ENCODE measurements at regions not wholly inside any gene's neighbourhood (a gene's known extent, or its start where the extent isn't known, plus 50 kb on each side); places are given as distances from the start of the nearest gene placed in this dataset.
"Not testable (repeated sequence)": the region's sequence is repeated elsewhere in the genome, so short reads cannot be mapped to it uniquely, and the experiment has no call there.

DNA sequence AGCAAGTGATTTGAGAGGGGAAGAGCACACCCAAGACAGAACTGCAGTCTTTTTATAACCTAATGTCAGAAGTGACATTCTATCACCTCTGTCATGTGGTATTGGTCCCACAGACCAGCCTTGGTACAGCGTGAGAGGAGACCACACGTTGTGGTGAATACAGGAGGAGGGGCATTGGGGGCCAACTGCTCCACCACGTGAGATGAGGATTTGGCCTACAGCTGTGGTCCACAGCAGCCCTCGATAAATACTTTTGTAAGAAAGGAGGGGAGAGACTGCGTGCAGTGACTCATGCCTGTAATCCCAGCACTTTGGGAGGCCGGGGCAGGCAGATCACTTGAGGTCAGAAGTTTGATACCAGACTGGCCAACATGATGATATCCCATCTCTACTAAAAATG, 243.1 kb downstream of the FGFR2 start:
- DNase-seq (ENCODE audit: low read depth in 4 of 4, low spot score in 2 of 4): no peak

DNA sequence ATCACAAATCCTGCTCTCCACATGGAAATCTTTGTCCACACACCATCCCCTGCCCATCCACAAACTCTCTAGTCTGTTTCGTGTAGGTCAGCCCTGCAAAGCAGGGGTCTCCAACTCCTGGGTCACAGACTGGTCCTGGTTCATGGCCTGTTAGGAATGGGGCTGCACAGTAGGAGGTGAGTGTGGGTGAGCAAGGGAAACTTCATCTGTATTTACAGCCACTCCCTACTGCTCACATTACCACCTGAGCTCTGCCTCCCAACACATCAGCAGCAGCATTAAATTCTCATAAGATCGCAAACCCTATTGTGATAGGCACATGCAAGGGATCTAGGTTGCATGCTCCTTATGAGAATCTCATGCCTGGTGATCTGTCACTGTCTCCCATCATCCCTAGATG, 242.1 kb downstream of the FGFR2 start:
- DNase-seq (ENCODE audit: low read depth in 4 of 4, low spot score in 2 of 4): no peak

DNA sequence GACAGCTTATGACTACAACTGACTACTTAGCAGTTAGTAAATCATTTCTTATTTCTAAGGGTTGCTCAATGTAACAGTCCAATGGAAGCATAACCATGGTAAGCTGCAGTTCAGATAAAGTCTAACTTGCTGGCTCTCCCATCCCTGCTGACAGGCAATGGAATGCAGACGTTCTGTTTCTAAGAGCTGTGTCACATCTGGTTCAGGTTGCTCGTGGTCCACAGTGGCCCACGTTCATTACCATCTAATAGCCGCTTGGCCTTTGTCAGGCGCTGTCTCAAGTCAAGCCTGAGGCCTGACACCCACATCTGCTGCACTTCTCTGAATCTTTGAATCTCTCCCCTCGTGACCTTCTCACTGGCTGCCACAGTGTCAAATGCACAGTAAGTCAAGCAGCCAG, 240.8 kb downstream of the FGFR2 start:
- no peak for DNase-seq (ENCODE audit: low read depth in 4 of 4, low spot score in 2 of 4)

DNA sequence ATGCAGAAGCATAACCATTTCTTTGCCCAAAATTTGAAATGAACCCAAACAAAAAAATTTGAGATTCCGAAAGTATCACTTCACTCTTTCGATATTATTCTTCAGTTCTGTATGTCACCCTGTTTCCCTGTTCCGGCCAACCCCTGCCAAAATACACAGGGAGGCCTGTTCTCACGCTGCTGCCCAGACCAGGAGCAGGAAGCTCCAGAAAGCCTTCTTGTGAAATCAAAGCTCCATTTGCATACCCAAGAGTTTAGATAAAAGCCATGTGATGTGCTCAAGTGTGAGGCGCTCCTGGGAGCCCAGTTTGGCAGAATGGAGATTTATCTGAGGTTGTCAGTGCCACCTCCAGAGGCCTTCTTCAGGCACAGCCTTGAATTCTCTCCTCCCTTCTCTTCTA, 236.2 kb downstream of the FGFR2 start:
- no peak for DNase-seq (ENCODE audit: low read depth in 4 of 4, low spot score in 2 of 4)

DNA sequence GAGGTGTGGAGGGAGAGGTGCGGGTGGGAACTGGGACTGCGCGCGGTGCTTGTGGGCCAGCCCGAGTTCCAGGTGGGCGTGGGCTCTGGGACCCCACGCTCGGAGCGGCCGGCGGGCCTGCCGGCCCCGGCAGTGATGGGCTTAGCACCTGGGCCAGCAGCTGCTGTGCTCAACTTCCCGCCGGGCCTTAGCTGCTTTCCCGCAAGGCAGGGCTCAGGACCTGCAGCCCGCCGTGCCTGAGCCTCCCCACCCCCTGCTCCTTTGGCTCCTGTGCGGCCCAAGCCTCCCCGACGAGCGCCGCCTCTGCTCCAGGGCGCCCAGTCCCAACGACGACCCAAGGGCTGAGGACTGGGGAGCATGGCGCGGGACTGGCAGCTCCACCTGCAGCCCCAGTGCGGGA, 232.7 kb downstream of the FGFR2 start:
- no peak for DNase-seq (ENCODE audit: low read depth in 4 of 4, low spot score in 2 of 4)

DNA sequence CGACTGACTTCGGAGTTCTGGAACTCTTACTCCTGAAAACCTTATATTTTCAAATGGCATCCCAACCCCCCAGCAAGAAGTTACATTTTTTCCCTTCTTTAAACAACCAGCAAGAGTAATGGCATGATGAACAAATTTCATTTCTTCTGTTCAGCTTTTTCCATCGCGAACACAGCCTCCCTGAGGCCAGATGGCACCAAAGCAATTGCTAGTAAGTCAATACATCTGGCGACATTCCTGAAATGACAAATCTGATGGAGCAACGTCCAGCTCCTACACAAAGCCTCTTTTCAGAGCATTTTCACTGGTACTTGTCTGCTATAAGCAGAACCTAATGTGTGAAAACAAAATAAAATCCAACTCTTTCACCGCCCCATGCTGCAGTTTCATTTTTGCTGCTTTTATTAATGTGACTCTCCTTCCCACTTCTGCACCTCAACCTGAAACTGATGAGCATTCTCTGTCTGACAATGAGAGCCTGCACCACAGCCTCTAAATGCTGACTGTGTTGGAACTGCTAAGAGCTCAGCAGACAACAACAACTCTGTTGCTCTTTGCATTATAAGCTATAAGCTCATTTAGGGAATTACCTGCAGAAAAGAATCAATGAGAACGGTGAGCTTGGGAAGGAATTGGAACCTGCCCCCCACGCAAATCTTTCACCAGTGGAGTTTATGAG, 229.8 kb downstream of the FGFR2 start:
- no peak for DNase-seq (ENCODE audit: low read depth in 4 of 4, low spot score in 2 of 4)

DNA sequence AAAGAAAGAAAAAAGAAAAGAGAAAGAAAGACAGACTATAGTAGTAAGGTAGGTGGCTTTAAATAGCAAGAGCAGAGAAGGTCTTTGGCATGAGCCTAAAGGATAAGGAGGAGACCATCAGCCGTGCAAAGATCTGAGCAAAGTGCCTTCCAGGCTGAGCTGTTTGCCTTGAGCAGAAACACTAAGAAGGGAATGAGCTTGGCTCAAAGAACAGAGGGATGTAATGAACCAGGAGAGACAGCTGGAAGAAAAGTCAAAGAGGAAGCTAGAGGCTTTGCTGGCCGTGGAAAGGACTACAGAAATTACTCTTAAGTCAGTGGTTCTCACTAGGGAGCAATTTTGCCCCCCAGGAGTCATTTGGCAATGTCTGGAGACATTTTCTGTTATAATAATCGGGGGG, 228.6 kb downstream of the FGFR2 start:
- no peak for DNase-seq (ENCODE audit: low read depth in 4 of 4, low spot score in 2 of 4)

DNA sequence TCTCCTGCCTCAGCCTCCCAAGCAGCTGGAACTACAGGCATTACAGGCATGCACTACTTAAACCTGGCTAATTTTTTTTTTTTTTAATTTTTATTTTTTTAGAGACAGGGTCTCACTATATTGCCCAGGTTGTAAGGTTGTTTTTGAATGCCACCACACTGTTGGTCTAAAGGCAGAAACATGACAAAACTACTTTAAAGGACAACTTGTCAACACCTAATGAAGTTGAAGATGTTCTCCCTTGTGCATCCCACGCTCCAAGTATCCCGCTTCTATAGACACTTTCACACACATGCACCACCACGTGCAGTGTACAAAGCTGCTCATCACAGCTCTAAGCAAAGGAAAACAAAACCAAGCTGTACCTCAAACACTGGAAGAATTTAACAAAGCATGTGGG, 226.4 kb downstream of the FGFR2 start:
- no peak for DNase-seq (ENCODE audit: low read depth in 4 of 4, low spot score in 2 of 4)

DNA sequence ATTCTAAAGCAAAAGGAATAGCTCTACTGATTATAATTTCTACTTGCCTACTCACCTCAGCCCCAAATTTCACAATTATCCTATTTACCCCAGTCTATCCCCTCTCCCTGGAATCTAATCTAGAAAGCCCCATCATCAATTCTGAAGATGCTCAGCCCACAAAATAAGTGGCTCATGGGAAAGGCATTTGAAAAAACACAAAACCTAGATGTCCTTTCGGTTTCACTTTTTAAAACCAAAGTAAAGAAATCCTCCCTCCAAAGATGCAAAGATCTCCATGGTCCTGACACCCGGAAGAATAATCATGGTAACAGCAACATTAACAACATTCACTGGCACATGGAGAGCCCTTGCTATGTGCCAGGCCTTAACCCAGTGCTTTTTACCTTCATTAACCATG, 224.8 kb downstream of the FGFR2 start:
- no peak for DNase-seq (ENCODE audit: low read depth in 4 of 4, low spot score in 2 of 4)

DNA sequence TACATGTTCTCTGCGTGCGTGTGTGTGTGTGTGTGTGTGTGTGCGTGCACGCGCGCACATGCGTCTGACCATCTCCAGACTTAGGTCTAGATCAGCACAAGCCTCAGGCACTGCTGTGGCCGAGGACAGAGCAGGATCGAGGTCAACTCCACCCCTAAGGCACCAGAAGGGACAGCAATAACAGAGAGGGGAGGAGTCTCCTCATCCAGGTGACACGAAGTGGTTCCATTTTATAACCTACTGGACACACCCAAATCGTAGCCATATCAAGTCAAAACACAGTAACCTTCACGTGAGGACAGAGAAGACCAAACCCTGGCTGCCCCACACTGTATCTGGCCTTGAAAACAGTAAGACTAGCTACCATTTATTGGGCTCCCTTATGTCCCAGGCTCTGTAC, 224.1 kb downstream of the FGFR2 start:
- no peak for DNase-seq (ENCODE audit: low read depth in 4 of 4, low spot score in 2 of 4)

DNA sequence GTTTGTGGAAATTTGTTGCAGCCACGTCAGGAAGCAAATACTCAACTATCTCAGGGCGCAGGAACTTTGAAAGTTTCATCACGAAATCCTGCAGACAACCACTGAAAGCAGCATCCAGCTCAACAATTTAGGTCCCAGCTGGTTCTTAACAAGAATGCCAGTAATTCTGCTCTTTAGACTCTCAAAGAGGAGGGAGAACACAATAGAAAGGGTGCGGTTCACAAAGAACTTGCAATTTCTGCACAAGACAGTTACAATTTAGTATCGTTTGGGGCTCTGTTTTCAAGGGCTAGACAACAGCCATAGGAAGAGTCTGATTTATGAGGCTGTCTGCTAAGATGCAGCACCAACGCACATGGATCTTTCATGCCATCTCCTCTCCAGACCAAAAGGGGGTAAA, 223.1 kb downstream of the FGFR2 start:
- no peak for DNase-seq (ENCODE audit: low read depth in 4 of 4, low spot score in 2 of 4)

DNA sequence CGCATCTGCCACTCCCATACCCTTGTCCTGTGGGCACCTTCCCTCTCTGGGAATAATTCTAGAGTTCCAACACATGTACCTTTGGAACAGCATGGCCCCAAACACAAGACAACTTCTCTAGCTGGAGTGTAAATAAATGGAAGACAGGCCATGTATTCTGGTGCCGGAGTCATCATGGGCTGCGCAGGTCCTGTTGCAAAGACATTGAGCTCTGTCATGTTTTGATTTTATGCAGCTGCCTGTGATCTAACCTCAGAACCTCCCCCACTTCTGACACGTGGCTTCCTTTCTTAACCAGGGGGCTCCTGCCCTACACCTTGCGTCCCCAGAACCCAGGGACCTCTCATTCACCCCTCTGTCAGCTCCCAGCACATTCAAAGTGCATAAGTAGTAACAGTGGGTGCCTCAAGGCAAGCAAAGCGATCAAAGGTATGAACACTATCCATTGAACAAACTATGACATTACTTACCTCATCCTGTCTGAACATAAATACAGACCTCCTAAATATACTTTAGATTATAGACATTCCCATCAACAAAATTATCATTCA, 219.9 kb downstream of the FGFR2 start:
- DNase-seq (ENCODE audit: low read depth in 4 of 4, low spot score in 2 of 4): no peak

DNA sequence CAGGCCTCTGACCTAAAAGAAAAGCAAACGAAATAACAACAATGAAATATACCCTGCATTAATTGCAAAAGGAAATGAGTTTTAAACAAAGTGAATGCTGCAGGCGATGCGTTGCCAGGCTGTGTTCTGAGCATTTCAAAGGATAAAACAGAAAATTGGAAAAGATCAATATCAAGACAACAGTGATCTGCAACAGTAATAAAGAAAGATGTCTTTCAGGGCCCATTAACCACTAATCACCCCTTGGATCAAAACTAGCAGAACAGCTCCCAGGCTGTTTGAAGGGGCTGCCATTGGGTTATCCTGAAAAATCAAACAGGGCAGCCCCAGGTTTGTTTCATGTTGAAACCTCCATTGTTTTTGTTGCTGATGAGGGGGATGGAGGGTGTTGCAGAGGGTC, 219.2 kb downstream of the FGFR2 start:
- no peak for DNase-seq (ENCODE audit: low read depth in 4 of 4, low spot score in 2 of 4)

DNA sequence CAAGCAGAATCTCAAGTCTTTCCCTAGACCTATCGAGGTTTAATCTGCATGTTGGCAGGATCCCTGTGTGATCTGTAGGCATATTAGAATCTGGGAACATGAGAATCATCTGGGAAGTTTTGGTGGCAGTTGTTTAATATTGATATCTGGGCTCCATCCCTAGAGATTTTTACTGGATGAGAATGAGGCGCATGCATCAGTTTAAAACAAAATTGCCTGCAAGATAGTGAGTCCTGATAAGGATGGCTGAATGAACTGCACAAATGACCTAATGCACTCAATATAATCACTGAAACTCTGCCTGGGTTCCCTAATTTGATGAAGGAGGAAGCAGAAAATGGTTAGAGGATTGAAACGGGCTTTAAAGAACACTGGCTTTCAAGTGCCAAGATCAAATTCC, 218.0 kb downstream of the FGFR2 start:
- no peak for DNase-seq (ENCODE audit: low read depth in 4 of 4, low spot score in 2 of 4)

DNA sequence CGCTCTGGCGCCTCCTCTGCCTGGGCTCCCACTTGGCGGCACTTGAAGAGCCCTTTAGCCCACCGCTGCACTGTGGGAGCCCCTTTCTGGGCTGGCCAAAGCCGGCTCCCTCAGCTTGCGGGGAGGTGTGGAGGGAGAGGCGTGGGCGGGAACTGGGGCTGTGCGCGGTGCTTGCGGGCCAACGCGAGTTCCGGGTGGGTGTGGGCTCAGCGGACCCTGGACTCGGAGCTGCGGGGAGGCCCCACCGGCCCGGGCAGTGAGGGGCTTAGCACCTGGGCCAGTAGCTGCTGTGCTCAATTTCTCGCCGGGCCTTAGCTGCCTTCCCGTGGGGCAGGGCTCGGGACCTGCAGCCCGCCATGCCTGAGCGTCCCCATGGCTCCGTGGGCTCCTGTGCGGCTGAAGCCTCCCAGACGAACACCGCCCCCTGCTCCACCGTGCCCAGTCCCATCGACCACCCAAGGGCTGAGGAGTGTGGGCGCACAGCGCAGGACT, 216.2 kb downstream of the FGFR2 start:
- DNase-seq (ENCODE audit: low read depth in 4 of 4, low spot score in 2 of 4): not testable (repeated sequence)

DNA sequence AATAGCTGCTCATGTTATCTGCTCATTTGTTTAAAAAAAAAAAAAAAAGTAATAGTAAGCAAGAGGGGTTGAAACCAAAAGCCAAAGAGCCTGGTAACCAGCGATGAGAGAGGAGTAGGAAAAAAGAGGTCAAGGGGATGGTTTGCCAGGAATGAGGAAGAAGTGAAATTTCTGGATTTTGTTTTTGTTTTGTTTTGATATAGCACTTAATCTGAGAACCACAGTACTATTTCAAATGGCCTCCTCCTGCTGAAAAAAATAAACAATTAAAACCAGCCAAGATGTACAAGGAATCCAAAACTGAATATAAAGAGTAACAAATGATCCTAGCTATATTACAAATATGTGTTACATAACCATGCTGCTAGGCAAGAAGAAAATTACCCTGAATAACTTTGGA, 213.1 kb downstream of the FGFR2 start:
- no peak for DNase-seq (ENCODE audit: low read depth in 4 of 4, low spot score in 2 of 4)

DNA sequence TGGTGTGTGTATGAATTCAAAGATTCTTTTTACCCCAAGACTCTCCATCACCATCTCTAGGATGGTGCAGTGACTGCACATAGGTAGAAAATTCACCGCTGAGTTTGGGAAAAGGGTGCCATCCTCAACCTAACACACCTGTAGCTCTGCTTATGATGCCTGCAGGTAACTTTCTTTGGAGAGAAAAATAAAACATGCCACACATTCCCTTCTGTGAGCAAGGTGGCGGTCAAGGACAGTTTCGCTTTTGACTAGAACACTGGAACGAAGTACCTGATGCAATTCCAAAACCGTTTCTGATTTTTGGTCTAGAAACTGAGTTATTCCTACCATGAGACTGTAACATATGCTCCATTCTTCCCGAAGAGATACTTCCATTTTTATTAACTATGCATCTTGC, 205.6 kb downstream of the FGFR2 start:
- no peak for DNase-seq (ENCODE audit: low read depth in 4 of 4, low spot score in 2 of 4)

DNA sequence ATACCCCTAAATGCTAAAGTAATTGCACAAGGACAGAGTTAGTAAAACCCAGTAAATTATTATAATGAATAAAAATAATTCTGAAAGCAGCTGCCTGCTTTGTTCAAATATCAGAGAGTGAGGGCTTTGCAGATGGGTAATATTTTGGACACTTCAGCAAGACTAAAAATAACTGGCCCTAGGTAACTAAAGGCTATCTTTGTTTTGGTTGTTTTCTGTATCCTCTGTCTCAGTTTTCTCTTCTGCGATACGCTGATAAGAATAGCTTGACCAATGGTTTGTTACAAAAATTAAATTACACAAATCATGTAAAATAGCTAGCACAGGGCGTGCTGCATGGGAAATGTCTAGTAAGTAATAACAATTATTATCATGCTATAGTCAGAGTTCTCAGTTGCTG, 204.7 kb downstream of the FGFR2 start:
- DNase-seq (ENCODE audit: low read depth in 4 of 4, low spot score in 2 of 4): no peak

DNA sequence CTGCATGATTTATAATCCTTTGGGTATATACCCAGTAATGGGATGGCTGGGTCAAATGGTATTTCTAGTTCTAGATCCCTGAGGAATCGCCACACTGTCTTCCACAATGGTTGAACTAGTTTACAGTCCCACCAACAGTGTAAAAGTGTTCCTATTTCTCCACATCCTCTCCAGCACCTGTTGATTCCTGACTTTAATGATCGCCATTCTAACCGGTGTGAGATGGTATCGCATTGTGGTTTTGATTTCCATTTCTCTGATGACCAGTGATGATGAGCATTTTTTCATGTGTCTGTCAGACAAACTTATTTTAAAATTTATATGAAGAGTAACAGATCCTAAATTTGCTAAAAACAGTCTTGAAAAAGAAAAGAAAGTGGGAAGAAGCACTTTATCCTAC, 197.7 kb downstream of the FGFR2 start:
- DNase-seq (ENCODE audit: low read depth in 4 of 4, low spot score in 2 of 4): not testable (repeated sequence)

DNA sequence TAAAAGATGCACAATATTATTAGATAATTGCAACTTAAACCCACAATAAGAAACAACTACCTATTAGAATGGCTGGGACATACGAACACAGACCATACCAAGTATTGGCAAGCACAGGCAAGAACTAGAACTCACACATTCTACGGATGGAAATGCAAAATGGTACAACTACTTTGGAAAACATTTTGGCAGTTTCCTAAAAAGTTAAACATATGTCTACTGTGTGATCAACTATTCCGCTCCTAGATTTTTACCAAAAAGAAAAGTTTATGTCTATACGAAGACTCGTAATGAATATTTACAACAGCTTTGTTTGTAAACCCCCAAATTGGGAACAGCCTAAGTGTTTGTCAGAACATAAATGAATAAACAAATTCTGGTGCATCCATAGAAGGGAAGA, 194.7 kb downstream of the FGFR2 start:
- no peak for DNase-seq (ENCODE audit: low read depth in 4 of 4, low spot score in 2 of 4)

DNA sequence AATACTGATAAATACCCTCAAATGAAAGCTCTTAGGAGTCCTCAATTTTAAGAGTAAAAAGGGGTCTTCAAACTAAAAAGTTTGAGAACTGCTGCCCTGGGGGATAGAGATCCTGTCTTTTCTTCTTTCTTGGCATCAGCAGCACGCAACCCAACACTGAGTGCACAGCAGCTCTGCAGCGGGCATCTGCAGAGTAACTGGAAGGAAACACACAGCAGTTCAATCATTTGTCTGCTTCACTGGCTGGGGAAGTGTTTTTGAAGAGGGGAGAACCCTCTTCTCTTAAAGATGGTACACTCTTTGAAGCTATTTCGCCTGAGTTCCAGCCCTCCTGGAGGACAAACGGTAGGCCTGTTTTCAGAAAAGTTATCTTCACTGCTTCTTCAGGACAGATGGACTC, 193.6 kb downstream of the FGFR2 start:
- DNase-seq (ENCODE audit: low read depth in 4 of 4, low spot score in 2 of 4): no peak

DNA sequence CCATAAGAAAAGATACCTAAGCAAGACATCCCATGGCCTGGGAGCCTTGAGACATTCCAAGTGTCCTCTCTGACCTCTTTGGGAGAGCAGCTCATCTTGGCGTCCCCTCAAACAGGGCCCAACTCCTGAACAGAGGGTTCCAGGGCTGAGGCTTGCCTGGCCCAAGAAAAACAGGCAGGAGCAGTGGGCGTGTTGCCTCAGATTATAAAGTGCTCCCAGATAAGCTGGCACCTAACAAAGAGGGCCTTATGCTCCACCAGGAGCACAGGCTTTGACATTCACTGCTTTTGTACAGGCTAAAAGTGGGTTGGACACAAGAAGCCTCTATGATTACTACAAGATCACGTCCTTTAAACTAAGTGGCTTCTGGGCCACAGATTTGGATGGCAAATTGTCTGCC, 193.1 kb downstream of the FGFR2 start:
- no peak for DNase-seq (ENCODE audit: low read depth in 4 of 4, low spot score in 2 of 4)

DNA sequence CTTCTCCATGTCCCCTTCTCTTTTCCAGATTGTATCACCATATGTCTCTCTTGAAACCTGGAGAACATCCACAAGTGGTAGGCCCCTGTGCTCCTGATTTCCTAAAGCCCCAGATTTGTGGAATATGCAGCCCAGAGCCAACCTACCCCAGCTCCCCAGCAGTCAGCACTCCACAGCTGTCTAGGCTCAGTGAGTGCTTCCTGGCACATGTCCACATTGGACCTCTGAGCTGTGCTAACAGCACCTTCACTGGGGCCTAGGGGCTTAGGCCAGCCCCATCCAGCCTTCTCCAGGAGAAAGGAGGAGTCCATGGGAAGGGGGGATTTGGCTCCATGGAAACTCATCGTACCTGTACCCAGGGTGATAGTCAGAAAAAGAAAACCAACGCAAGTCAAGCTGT, 192.7 kb downstream of the FGFR2 start:
- DNase-seq (ENCODE audit: low read depth in 4 of 4, low spot score in 2 of 4): no peak
